GM12891 (cell line): ENCODE measurements at regions not wholly inside any gene's neighbourhood (a gene's known extent, or its start where the extent isn't known, plus 50 kb on each side); places are given as distances from the start of the nearest gene placed in this dataset.

ENCODE experiments used
- DNase-seq: peaks from one replicate; pipeline ENCODE4 v3.0.0; 2011; ENCODE audit warnings: low spot score; ENCODE audit not compliant: insufficient read length
- FAIRE-seq: peaks from 2 replicates; lab custom pipeline; 2011; peaks lifted over from hg19 to GRCh38; lab: Jason Lieb, UNC
- PAX5 ChIP-seq: IDR thresholded peaks from 2 replicates; pipeline ENCODE4 v1.6.1; 2011; ENCODE audit warnings: low read length, moderate library complexity, mild to moderate bottlenecking; ENCODE audit not compliant: insufficient read depth, severe bottlenecking
- POLR2A ChIP-seq: IDR thresholded peaks from 2 replicates; pipeline ENCODE4 v1.6.1; 2011; ENCODE audit warnings: low read depth, low read length, control low read depth
- POLR2AphosphoS5 ChIP-seq: IDR thresholded peaks from 2 replicates; pipeline ENCODE4 v1.6.1; 2011; ENCODE audit warnings: low read depth, low read length, control low read depth
- POU2F2 ChIP-seq: IDR thresholded peaks from 2 replicates; pipeline ENCODE4 v1.6.1; 2011; ENCODE audit warnings: low read depth, mild to moderate bottlenecking, control low read depth, low read length, moderate library complexity
- SPI1 ChIP-seq: IDR thresholded peaks from 2 replicates; pipeline ENCODE4 v1.6.1; 2011; ENCODE audit warnings: low read depth, low read length, control low read depth
- TAF1 ChIP-seq: IDR thresholded peaks from 2 replicates; pipeline ENCODE4 v1.6.1; 2011; ENCODE audit warnings: low read depth, low read length, control low read depth

DNA sequence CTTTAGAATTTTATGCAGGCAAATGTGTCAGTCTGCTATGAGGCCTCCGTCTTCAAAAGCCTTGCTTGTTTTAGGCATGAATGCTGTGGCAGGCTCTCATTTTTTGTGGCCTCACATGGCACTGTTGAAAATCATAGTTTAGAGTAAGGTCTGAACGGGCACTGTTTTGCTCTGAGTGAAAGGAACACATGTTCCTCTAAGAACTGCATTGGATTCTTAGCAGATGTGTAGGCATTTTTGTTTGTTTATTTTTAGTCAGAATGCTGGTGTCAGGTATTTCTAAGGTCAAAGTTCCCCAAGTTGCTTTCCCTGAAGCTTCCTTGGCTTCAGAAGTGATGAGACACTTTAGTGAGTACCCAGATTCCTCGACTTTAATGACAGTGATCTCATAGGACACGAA lies 173.7 kb downstream of the HS3ST3B1 start:
- DNase-seq (no peak), FAIRE-seq (no peak)
- TF ChIP-seq POLR2AphosphoS5: no peak
- TF ChIP-seq POLR2A: no peak
- TF ChIP-seq SPI1: no peak
- TF ChIP-seq PAX5: no peak
- no peak for TF ChIP-seq TAF1

DNA sequence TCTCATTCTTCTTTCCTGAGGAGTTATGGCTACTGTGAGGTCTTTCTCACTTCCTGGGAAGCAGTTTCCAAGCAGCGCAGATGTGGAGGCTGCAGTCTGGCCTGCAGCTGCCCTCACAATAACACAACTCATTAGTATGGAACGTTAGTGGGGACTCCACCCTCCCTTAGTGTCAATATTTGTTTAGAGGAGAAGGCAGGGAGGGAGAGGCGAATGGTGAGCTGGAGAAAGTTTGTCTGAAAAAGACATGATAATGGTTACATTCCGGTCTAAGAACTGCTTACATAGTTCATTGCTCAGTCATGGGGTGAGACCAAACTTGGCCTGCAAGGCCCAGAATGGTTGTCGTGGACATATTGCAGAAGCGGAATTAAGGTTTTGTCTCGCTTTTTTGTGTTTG lies 170.2 kb downstream of the HS3ST3B1 start:
- DNase-seq (no peak), FAIRE-seq (no peak)
- TF ChIP-seq SPI1 (no peak), TAF1 (no peak), POLR2AphosphoS5 (no peak), PAX5 (no peak), POU2F2 (no peak), POLR2A (no peak)

DNA sequence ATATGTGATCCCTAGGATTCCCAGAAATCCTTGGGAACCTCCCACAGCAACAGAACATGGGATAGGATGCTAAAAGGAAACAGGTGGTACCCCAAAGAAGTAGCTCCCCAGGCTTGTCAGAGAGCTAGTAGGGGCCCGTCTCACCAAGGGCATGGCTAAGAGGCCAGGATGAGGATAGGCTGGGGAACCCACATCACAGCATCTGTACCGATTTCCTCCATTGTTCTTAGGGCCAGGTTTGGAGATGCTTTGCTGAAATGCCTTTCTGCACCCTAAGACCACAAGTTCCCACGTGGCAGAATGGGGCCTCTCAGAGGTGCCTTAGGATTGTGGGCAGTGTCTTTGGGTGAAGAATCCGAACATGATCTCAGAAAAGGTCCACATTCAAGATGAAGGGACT lies 169.5 kb downstream of the HS3ST3B1 start:
- no peak for TF ChIP-seq POLR2A
- TF ChIP-seq PAX5: no peak
- no peak for TF ChIP-seq SPI1
- no peak for TF ChIP-seq TAF1
- TF ChIP-seq POLR2AphosphoS5: no peak
- no peak for TF ChIP-seq POU2F2
- no peak for FAIRE-seq
- DNase-seq: no peak

DNA sequence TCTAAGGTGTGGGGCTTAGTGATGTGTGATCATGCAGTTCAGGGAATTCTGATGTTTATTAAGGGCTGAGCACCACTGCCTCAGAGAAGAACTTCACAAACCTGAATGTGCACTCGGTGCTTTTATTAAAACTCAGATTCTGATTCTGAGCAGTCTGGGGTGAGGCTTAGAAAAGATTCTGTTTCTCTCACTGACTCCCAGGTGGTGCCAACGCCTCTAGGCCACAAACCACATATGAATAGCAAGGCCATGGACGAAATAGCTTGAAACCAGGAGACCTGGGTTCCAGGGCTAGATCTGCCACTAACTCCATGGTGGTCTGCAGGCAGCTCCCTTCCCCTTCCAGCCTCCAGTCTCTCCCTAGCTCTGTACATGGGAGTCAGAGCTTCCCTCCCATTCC lies 169.1 kb downstream of the HS3ST3B1 start:
- TF ChIP-seq POLR2AphosphoS5: no peak
- TF ChIP-seq POLR2A: no peak
- no peak for TF ChIP-seq SPI1
- no peak for TF ChIP-seq PAX5
- TF ChIP-seq POU2F2: no peak
- no peak for TF ChIP-seq TAF1
- FAIRE-seq (no peak), DNase-seq (no peak)

DNA sequence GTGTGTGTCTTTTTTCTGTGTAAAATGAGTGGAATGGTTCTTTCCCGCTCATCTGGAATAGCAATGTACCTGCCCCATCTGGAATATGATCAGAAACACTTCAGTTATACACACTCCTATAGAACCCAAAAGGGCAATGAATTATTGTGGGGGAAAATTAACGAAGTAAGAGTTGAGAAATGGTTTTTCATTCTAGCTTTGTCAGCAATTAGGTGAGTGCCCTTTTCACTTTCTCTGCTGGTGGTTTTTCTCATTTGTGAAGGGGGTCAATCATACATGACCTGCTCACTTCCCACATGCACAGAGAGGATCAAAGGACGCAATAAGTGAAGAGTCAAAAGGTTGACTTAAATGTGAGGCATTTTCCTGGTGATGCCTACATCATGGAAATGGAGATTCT lies 168.0 kb downstream of the HS3ST3B1 start:
- no peak for DNase-seq
- TF ChIP-seq POLR2A (no peak), PAX5 (no peak), SPI1 (no peak), TAF1 (no peak), POU2F2 (no peak), POLR2AphosphoS5 (no peak)
- no peak for FAIRE-seq

DNA sequence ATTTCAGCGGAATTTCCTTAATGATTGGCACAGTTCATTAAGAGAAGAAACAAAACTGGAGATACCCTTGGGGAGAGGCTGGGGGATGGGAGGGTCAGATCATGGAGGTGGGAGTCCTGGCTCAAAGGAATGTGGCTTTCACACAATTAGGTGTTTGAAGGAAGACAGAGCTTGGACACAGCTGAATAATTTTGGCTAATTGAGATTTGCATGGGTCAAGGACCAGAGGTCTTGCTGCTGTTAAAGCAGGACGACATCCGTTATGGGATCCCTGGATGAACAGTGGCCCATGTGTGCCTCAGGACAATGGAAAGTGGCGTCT lies 160.3 kb downstream of the HS3ST3B1 start:
- TF ChIP-seq SPI1 (no peak), POLR2A (no peak), PAX5 (no peak), TAF1 (no peak), POU2F2 (no peak), POLR2AphosphoS5 (no peak)
- DNase-seq: no peak
- no peak for FAIRE-seq

DNA sequence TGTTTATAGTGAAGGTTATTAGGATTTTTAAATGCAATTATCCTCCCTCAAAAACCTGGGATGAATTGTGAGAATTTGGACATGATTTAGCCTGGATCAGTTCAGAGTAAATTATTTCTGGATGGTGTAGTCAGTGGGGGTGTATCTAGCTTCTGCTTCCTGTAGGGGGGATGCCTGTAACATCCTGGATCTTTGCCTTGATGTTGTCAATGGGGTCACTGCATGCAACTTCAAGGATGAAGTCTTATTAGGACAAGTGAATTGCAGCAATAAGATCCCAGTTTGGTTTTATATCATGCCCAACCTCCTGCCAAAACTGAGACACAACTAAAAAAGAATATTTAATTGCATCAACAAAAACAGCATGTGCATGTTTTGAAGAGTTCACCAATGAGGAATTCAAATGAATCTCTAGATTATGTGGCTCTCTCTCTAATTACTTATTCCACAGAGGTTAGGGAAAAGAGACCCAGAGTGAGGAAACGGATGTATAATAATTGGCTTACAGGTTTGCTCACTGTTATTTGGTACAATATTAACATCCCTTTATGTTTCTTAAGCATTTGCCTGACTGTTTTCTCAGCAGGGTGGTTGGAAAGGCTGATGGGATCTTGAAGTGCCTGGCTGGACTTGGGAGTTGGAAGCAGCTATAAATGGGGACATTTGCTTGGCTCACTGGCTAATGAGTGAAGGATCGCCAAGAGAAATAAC lies 159.8 kb downstream of the HS3ST3B1 start:
- DNase-seq (no peak), FAIRE-seq (no peak)
- TF ChIP-seq POLR2AphosphoS5: no peak
- no peak for TF ChIP-seq TAF1
- TF ChIP-seq SPI1: no peak
- no peak for TF ChIP-seq PAX5
- TF ChIP-seq POU2F2: no peak
- no peak for TF ChIP-seq POLR2A

DNA sequence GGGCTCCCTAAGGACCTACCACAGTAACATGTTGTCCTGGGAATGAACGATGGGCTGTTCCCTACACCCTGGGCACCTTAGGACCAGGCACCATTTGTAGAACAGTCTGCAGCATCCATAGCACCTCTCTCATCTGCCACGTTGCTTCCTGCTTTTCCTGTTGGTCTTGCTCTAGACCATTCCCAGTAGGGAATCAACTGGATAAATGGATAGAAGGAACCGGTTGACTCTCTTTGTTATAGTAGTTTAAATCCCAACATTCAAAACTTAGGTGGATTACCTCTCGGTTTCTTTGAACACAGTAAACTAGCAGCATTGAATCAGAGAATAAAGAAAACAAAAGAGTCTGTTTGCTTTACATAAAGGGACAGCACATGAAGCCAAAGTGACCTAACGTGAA lies 159.1 kb downstream of the HS3ST3B1 start:
- TF ChIP-seq TAF1: no peak
- TF ChIP-seq SPI1: no peak
- TF ChIP-seq POLR2AphosphoS5: no peak
- no peak for TF ChIP-seq PAX5
- no peak for TF ChIP-seq POU2F2
- TF ChIP-seq POLR2A: no peak
- DNase-seq: no peak
- FAIRE-seq: no peak

DNA sequence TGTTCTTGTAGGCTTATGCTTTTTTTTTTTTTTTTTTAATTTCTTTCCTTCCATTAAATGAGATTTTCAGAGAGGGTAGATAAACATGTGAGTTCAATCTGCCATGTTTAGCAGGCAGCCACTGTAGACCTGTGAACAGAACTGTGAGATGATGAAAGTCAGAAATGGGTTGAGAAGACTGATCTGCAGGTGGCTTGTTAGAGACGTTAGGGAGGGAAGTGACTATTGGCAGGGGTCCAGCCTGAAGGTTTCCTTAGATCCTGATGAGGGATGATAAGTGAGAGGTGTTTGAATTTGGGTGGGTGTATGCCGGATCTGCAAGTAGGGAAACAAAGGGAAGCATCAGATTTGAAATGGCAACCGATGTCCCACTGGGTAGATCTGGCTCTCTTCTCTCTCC lies 157.8 kb downstream of the HS3ST3B1 start:
- DNase-seq (no peak), FAIRE-seq (no peak)
- TF ChIP-seq TAF1 (no peak), SPI1 (no peak), POU2F2 (no peak), POLR2A (no peak), PAX5 (no peak), POLR2AphosphoS5 (no peak)

DNA sequence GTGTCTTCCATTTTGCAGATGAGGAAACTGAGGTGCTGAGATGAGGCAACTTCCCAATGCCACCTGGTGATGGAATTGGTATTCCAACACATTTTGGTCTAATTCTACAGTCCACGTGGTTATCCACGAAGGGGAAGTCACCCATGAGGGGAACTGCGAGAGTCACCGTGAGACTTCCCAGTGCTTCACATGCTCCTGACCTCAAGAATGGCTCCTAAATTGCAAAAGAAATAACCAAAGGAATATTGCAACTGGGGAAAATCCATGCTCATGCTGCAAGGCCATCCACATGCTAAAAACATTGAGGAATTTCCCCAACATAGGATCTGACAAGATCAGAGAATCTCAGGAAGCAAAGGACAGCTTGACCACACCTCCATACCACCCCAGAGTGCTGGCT lies 153.9 kb downstream of the HS3ST3B1 start:
- DNase-seq (no peak), FAIRE-seq (no peak)
- TF ChIP-seq TAF1: no peak
- no peak for TF ChIP-seq POLR2AphosphoS5
- no peak for TF ChIP-seq POLR2A
- no peak for TF ChIP-seq SPI1
- no peak for TF ChIP-seq POU2F2
- TF ChIP-seq PAX5: no peak
